ENCODE measurements at regions not wholly inside any gene's neighbourhood (a gene's known extent, or its start where the extent isn't known, plus 50 kb on each side); places are given as distances from the start of the nearest gene placed in this dataset.

- DNase-seq: no peak
Measured at GRCh38 chr5:5983261-5983980, 394.9 kb downstream of the MED10 start.

- DNase-seq: no peak
Measured at GRCh38 chr5:5981562-5981961, 396.8 kb downstream of the MED10 start.

- DNase-seq: no peak
Measured at GRCh38 chr5:5980538-5980895, 397.8 kb downstream of the MED10 start.

GRCh38 chr5:5979761-5980537, 398.4 kb downstream of the MED10 start:
- DNase-seq: no peak

GRCh38 chr5:5979377-5979760, 399.0 kb downstream of the MED10 start:
- DNase-seq: no peak

- no peak for DNase-seq
Measured at GRCh38 chr5:5978501-5979376, 399.6 kb downstream of the MED10 start.

GRCh38 chr5:5971203-5971602, 407.1 kb downstream of the MED10 start:
- DNase-seq: no peak

- no peak for DNase-seq
Measured at GRCh38 chr5:5969942-5970483, 408.3 kb downstream of the MED10 start.

GRCh38 chr5:5968981-5969380, 409.4 kb downstream of the MED10 start:
- no peak for DNase-seq

GRCh38 chr5:5967944-5968343, 410.4 kb downstream of the MED10 start:
- DNase-seq: no peak

- no peak for DNase-seq
Measured at GRCh38 chr5:5967373-5967772, 411.0 kb downstream of the MED10 start.

- no peak for DNase-seq
Measured at GRCh38 chr5:5965132-5965531, 413.2 kb downstream of the MED10 start.

GRCh38 chr5:5964347-5964746, 414.0 kb downstream of the MED10 start:
- DNase-seq: no peak

- DNase-seq: no peak
Measured at GRCh38 chr5:5957737-5958136, 420.6 kb downstream of the MED10 start.

GRCh38 chr5:5954275-5954598, 424.1 kb downstream of the MED10 start:
- no peak for DNase-seq

GRCh38 chr5:5953584-5954274, 424.6 kb downstream of the MED10 start:
- no peak for DNase-seq

GRCh38 chr5:5951953-5952352, 426.4 kb downstream of the MED10 start:
- no peak for DNase-seq

GRCh38 chr5:5950658-5951057, 427.7 kb downstream of the MED10 start:
- DNase-seq: no peak

- no peak for DNase-seq
Measured at GRCh38 chr5:5941486-5941885, 436.9 kb downstream of the MED10 start.

- DNase-seq: no peak
Measured at GRCh38 chr5:5939759-5940370, 438.5 kb downstream of the MED10 start.

- no peak for DNase-seq
Measured at GRCh38 chr5:5933651-5934050, 444.7 kb downstream of the MED10 start.

- DNase-seq: no peak
Measured at GRCh38 chr5:5932824-5933223, 445.5 kb downstream of the MED10 start.
